ENCODE measurements at regions not wholly inside any gene's neighbourhood (a gene's known extent, or its start where the extent isn't known, plus 50 kb on each side); places are given as distances from the start of the nearest gene placed in this dataset.

DNA sequence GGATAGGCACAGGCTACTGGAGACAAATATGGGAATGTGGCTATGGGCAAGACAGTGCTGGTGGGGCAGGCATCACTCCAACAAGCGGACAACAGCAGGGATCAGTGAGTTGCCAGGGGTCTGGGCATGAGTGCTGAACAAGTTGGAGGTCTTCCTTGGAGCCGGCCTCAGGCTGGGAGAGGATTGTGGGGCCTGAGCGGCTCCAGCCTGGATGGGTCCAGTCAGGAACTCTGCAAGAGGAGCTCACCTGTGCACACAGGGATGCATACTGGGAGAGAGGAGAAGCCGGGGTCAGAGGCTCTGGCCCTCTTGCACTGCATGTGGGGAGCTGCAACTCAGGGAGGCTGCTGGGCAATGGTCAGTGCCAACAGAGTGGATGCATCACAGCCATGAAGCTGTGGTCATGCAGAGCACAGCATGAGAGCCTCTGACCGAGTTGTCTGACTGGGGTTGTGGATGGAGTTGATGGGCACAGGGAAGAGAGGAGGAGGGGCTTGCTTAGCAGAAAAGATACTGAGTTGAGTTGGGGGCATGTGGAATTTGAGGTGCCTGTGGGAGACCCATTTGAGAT is 204.0 kb upstream of the ZNF32 start:
- TF ChIP-seq POLR2A (IDR thresholded peaks at IDR 0.05; ENCODE audit: low read depth, low read length) = no peak
- TF ChIP-seq POLR2AphosphoS5 (IDR thresholded peaks at IDR 0.05; ENCODE audit: low read depth, low read length) = no peak

Data from GM12892 (cell line).